Esophagus muscularis mucosa (tissue), 3 donors: ENCODE measurements at regions not wholly inside any gene's neighbourhood (a gene's known extent, or its start where the extent isn't known, plus 50 kb on each side); places are given as distances from the start of the nearest gene placed in this dataset.

Experiments
- CTCF ChIP-seq, 3 experiments: fragments of 200-600 bp in 2 of 3; fragments of 450-650 bp in 1 of 3; sonication (generic) in 2 of 3; IDR thresholded peaks; one replicate each; pipeline ENCODE4 v1.5.1; 2017 to 2019; ENCODE audit warnings: antibody characterized with exemption in 3 of 3, mild to moderate bottlenecking in 2 of 3, moderate library complexity in 1 of 3
- POLR2A ChIP-seq: fragments of 450-650 bp; IDR thresholded peaks from one replicate; pipeline ENCODE4 v1.6.1; 2017; ENCODE audit warnings: antibody characterized with exemption, moderate library complexity, mild to moderate bottlenecking, low read depth

GRCh38 chr5:61632064-61632463, 300.0 kb downstream of the ZSWIM6 start:
- no peak for TF ChIP-seq CTCF (IDR thresholded peaks at IDR 0.05)
- TF ChIP-seq POLR2A, result no peak
